CD4-positive, alpha-beta T cell treated with Interleukin-17A for 4 hours (primary cell): ENCODE measurements at regions not wholly inside any gene's neighbourhood (a gene's known extent, or its start where the extent isn't known, plus 50 kb on each side); places are given as distances from the start of the nearest gene placed in this dataset.

Source experiments
- DNase-seq: peaks from one replicate; pipeline ENCODE4 v3.0.0-alpha.2; 2020; ENCODE audit warnings: mixed read lengths

DNA sequence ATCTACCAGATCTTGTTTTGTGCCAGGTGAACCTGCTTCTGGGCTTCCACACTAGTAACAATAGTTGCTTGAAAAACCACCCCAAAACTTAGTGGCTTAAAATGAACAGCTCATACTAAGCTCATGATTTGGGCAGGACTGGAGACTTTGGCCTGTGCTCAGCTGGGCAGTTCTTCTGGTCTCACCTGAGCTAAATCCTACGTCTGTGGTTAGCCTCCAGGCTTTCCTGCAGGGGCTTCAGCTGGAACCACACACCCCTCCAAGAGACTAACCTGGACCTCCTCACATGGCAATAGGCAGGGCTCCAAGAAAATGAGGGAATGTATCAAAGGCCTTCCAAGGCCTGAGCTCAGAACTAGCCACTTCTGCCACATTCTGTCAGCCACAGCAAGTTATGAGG, 144.1 kb downstream of the CD8B2 start:
- DNase-seq = no peak

DNA sequence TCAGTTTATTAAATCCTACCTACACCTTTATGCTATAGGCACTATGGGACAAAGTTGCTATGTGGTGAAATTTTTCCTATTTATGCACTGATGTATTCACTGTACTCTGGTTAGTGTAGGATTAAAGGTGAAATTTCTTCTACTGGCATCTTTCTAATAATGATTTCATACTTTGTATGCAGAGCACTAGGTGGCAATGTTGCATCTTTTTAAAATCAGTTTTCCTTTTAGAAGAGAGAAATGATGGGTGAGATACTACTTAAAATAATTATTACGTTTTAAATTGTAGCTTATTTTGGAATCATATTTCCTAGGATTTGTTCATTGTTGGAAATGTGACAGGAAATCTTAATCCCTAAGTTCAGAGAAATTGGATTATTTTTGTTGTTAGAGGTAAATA, 150.9 kb downstream of the CD8B2 start:
- no peak for DNase-seq

DNA sequence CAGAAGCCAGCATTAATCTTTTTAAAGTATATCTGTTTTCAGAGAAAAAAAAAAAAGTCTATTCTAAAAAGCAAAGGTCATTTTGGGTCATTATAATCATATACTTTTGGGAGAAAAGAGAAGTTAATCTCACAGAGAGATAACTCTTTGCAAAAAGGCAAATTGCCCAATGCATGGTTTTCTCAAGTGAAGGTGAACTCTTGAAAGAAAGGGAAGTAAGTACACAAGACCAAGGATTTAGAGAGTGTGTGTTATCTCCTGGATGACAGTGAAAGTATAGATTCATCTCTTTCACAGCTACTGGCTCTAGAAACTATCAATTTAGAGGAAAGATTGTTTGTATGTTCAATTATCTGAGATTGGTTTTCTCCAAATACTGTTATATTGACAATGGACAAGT, 151.4 kb downstream of the CD8B2 start:
- no peak for DNase-seq

DNA sequence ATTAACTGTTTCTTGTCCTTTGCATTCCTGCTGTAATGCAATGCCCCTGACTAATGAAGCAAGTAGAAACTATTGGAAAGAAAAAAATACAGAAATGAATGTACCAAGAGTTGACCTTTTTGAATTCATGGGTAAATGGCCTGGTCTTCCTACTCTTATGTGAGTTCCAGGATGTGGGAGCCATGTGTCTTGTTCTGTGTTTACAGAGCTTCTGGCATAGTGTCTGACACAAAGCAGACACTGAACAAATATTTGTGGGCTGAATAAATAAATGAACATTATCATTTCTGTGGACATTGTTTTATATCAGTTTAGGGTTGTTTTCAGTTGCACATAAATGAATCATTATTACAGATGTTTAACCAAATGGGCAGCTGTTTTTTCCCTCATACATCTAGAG, 155.5 kb downstream of the CD8B2 start:
- DNase-seq = no peak

DNA sequence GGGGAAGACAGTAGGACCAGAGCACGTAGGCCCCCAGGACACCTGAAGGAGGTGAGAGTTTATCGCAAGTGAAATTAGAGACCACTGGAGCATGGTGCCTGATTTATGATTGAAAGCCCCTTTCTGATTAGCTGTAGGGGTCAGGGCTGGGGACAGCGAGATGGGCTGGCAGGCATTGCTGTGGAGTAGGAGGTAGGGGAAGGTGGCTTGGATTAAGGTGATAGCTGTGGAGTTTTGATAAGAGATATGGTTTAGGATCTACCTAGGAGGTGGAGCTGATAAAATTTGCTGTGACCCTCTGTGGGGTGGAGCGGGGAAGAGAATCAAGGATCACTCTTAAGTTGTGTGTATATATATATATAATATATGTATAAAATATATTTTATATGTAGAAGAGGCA, 157.5 kb downstream of the CD8B2 start:
- DNase-seq = no peak

DNA sequence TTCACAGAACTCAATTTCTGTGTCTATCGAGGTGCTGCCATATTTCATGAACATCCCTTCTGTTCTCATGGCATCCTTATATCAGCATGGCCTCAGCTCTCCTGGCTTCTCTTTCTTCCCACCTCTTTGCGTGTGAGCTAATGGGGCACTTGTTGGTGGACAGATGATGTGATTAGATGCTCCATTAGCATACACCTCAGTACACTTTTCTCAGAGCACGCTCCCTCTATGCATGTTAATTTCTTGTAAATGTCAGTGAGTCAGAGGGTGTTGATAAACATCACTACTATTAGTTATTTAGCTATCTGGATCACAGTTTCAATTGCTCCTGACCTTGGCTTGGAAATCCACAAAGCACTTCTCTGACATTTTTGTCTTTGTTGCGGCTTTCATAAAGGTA, 159.4 kb downstream of the CD8B2 start:
- DNase-seq = no peak

DNA sequence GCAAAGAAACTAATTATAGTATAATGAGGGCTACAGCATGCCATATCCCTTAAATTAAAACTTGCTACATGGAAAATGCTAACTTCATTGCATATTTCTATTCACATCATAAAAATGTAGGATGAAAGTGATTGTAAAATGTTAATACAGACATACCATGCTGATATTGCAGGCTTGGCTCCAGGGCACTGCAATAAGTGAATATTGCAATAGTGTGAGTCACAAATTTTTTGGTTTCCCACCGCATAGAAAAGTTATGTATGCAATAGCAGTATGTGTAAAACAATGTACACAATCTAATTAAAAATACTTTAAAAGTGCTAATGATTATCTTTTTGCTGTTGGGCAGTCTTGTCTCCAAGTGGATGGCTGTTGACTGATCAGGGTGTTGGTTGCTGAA, 162.1 kb downstream of the CD8B2 start:
- DNase-seq = no peak

DNA sequence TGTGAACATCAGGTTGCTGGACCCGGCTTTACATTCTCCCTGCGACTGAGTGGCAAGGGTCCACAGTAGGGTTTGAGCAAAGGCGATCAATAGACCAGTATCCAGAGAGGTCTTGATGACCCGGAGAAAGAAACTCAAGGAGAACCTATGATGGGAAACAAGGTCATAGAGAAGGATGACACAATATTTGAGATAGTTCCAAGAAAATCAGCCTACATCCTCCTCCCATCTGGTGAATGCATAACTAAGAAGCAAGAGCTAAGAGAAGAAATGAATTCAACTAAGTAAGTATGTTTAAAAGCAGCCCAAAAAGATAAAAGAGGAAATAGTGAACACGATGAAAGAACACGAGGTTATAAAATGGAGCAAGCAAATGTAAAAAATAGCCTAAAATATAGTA, 166.3 kb downstream of the CD8B2 start:
- DNase-seq = no peak

DNA sequence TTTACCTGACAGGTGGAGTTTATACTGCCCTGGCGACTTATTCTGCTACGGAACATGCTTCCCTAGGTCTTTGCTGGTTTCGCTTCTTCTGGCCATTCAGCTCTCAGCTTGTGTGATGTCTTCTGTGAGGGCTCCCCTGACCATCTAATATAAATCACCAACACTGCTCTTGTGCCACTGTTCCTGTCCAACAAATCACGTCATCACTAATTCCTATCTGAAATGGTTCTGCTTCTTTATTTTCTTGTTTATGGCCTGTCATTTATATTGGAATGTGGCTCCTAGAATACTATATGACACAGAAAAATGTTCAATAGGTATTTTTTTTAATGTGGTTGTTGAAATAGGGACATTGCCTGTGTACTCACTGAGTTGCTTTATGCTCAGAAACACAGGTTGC, 171.5 kb downstream of the CD8B2 start:
- DNase-seq = no peak

DNA sequence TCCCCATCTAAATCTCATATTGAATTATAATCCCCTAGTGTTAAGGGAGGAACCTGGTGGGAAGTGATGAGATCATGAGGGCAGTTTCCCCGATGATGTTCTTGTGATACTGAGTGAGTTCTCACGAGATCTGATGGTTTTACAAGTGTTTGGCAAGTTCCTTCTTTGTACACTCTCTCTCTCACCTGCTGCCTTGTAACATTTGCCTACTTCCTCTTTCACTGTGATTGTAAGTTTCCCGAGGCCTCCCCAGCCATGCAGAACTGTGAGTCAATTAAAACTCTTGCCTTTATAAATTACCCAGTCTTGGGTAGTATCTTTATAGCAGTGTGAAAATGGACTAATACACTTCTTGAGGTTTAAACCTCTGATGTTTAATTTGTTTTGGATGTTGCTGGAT, 177.5 kb downstream of the CD8B2 start:
- DNase-seq = no peak

DNA sequence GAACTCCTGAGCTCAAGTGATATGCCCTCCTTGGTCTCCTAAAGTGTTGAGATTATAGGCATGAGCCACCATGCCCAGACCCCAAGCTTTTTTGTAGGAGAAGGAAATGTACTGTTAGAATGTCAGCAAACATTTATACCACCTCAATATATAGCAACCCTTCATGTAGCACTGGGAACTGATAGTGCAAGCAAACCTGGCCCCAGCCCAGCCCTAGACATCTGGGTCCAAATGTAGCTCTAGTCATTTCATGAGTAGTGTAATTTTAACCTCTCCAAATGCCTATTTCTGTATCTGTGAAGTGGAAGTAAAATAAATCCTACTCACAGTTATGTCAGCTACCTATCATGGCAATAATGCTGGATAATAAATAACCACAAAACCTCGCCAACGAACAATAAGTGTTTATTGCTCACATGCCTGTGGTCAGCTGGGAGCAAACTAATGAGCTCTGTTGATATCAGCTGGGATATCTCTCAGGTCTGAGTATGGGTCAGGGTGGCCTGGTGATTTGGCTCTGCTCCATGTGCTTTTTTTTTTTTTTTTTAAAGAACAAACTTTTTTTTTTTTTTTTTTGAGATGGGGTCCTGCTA, 180.4 kb downstream of the CD8B2 start:
- no peak for DNase-seq

DNA sequence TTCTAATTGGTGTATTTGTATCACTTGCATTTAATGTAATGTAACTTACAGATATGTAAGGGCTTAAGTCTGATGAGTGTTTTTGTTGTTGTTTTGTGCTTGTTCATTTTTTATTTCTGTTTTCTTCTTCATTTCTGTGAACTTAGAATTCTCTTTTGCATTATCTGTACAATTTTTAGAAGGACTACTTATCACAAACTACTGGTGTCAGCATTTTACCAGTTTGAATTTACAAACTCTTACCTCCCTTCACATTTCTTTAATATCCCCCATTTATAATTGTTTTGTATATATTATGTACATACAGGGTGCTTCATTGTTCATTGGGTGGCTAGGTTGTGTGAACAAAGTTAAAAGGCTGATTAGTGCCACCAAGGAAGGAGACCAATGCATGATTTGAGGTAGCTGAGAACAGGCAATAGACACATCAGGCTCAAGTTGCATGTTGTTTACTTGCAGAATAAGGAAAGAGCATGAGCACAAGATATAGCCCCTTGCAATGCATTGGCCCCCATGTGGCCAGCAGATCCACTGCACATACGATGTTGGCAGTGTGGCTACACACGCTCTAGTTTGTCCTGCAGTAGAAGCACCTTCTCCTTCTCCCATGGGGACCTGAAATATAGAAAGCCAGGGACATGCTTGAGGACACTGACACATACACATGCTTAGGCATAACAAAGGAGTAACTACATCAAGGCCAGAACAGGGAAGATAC, 198.2 kb downstream of the CD8B2 start:
- no peak for DNase-seq

DNA sequence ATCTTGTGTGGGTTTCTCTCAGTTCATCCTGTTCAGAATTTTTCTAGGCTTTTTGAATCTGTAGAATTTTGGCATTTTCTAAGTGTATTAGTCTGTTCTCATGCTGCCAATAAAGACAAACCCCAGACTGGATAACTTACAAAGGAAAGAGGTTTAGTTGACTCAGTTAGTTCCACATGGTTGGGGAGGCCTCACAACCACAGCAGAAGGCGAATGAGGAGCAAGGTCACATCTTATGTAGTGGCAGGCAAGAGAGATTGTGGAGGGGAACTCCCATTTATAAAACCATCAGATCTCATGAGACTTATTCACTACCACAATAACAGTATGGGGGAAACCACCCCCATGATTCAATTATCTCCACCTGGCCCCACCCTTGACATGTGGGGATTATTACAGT, 199.2 kb downstream of the ST6GAL2 start:
- no peak for DNase-seq

DNA sequence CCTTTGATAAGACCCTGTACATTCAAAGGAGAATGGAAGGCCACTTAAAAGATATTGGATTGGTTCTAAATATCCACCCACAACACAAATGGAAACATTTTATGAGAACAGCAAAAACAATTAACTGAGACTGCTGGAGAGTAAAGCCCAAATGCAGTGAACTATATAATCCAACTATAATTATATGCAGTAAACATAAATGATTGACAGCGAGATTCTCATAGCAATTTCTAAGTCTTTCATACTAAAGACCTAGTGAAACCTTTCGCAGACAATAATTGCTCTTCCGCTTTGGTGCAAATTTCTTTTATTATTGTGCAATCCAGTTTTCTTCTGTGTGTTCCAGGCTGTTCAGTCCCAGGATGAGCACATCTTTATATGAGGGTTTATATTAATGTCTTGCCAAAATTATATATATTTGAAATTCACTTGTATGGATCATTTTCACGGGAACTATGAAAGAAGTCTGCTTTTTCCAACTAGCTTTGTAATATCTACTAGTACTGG, 190.9 kb downstream of the ST6GAL2 start:
- no peak for DNase-seq

DNA sequence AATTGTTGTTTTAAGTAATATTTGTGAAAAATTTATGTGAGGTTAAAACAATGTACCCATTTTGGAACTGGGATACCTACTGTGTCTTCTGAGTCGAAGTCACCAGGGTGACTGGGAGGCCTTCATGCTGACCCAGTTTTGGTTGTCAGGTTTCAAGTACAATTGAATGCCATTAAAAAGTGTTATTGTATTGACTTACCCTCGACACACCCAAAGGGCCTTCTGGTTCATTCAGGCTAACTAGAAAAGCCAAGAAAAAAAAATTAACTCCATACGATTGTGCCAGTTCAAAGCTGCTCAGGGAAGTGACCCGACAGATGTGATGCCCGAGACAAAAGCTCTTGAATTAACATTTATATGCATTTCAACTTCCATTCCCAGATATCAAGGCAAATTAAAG, 190.0 kb downstream of the ST6GAL2 start:
- no peak for DNase-seq

DNA sequence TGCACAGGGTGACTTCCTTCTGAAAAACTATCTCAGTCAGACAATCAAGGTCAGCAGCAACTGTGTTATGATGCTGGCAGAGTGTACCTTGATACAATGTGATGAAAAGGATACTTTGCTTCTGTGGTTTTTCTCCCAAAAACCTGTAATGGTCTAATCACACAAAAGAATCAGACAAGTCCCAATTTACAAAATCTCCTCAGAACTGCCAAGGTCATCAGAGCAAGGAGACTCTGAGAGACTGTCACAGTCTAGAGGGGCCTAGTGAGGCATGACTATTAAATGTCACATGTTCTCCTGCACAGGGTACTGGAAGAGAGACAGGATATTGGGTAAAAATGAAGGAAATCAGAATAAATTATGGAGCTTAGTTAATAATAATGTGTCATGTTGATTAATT, 185.4 kb downstream of the ST6GAL2 start:
- no peak for DNase-seq

DNA sequence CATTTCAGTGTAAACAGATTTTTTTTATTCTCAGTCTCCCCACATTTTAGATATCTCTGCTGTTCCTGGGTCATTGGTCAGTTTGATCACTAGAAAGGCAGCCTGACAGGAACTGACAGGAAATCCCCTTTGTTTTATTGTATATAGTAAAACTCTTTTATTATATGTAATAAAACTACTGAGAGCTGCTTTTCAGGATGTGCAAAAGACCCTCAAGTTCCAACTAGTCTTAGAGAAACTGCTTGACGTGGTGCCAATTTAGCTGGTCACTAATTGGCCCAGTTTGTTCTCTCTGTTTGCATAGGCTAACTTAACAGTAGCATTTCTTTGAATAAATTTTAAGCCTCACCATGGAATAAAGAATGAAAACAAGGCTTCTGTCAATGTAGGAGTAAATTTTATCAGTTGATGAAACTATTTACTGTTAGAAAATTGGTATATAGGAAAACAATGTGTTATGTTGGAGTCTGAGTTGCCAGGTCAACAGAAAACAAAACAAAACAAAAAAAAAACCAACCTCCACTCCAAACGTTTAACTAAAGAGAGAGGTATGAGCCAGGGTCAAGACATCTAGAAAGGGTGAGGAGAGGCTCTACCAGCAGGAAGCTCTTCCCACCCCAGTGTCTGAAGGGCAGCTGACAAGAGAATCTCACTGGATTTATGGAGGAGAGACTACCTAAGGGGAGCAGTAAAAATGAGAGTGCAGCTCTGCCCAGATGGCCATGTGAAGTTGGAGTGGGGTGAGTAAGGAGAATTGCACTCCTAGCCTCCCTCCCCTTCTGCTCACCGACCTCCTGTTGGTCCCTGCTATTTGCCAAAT, 184.6 kb downstream of the ST6GAL2 start:
- no peak for DNase-seq

DNA sequence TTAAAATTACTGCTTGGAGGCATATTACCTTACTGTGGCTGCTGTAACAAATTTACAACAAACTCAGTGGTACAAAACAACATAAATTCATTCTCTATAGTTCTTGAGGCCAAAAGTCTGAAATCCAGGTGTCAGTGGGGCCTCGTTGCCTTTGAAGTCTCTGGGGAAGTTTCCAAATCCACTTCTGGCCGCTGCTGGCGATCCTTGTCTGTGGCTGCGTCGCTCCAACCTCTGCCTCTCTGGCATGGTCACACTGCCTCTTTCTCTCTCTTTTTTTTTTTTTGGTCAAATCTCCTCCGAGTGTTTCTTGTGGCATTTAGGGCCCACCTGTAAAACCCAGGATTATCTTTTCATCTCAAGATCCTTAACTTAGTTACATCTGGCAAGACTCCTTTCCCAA, 182.8 kb downstream of the ST6GAL2 start:
- no peak for DNase-seq

DNA sequence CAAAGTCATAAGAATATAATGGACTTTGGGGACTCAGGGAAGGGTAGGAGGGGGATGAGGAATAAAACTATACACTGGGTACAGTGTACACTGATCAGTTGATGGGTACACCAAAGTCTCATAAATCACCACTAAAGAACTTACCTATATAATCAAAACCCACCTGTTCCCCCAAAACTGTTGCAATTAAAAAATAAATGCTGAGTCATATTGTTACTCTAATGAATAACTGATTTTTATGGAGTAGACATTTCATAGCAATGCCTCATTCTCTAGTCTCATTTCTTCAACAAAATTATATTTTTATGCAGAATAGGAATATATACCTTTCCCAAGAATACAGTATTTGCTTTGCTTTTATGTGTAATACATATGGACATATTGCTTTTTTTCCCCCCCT, 181.2 kb downstream of the ST6GAL2 start:
- DNase-seq = no peak

DNA sequence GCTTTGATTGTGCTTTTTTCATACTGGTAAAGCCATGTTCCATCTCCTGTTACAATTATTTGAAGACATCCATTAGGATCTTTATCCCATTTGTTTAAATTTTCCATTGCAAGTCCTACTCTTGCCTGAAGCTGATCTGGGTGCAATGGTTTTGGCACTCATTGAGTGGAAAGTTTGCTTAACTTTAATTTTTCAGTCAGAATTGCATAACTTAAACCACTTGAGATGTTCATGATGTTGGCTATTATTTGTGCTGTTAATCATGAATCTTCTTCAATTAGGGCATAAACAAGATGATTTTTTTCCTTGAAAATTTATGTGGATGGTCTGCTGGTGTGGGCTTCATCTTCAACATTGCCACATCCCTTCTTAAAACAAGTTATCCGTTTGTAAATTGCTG, 180.1 kb downstream of the ST6GAL2 start:
- DNase-seq = no peak

DNA sequence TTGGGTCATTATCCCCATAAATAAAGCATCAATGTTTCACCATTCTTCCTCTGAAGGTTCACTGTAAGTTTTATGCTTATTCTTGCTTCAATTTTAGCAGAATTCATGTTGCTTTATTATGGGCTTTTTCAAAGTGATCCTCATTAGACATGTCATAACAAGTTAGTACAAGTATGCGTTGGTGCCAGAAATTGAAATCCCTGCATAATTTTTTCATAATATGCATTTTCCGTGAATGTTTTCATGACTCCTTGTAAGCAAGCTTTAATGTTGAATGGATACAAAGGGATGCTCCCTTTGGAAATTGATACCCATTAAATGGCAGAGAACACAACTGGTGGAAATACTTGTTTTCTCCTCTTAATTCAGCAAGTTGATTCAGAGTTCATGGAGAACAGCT, 179.7 kb downstream of the ST6GAL2 start:
- DNase-seq = no peak

DNA sequence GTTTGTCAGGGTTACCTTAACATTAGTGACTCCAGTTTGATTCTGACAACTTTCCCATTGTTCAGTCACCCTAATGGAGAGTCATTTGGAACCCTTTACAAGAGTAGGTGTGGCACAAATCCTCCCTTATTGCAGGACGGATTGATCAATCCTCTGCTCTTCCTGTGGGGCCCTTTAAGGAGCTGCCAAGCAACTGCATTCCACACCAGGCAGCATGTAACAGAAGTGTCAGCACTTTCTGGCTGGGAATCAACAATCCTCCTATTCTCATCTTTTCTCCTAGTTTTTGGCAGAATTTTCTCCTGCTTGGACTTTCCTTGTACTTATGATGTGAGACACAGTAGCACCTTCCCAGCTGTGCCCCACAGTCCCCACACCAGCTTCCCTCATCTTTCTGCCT, 177.8 kb downstream of the ST6GAL2 start:
- DNase-seq = no peak

DNA sequence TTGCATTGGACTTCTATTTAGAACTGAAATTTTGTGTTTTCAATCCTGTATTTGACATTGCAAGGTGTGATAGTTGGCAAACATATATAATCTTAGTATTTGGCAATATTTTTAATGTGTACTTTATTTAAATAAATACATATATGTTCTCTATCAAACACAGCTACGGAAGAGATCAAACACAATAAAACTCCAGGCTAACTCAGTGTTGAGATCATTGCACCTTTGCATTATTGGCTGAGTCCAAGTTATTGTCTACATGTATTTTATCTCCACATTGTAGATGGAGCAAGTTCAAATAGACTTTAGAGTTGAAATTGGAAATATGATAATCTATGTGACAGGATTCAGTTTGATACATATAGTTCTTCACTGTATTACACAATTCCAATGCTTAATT, 176.7 kb downstream of the ST6GAL2 start:
- DNase-seq = no peak

DNA sequence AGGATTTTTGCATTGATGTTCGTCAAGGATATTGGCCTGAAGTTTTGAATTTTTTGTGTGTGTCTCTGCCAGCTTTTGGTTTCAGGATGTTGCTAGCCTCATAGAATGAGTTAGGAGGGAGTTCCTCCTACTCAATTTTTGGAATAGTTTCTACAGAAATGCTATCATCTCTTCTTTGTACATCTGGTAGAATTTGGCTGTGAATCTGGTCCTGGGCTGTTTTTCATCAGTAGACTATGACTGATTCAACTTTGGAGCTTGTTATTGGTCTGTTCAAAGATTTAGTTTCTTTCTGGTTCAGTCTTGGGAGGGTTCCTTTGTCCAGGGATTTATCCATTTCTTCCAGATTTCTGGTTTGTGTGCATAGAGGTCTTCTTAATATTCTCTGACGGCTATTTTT, 166.7 kb downstream of the ST6GAL2 start:
- DNase-seq = no peak
